ENCODE measurements at regions not wholly inside any gene's neighbourhood (a gene's known extent, or its start where the extent isn't known, plus 50 kb on each side); places are given as distances from the start of the nearest gene placed in this dataset.

DNA sequence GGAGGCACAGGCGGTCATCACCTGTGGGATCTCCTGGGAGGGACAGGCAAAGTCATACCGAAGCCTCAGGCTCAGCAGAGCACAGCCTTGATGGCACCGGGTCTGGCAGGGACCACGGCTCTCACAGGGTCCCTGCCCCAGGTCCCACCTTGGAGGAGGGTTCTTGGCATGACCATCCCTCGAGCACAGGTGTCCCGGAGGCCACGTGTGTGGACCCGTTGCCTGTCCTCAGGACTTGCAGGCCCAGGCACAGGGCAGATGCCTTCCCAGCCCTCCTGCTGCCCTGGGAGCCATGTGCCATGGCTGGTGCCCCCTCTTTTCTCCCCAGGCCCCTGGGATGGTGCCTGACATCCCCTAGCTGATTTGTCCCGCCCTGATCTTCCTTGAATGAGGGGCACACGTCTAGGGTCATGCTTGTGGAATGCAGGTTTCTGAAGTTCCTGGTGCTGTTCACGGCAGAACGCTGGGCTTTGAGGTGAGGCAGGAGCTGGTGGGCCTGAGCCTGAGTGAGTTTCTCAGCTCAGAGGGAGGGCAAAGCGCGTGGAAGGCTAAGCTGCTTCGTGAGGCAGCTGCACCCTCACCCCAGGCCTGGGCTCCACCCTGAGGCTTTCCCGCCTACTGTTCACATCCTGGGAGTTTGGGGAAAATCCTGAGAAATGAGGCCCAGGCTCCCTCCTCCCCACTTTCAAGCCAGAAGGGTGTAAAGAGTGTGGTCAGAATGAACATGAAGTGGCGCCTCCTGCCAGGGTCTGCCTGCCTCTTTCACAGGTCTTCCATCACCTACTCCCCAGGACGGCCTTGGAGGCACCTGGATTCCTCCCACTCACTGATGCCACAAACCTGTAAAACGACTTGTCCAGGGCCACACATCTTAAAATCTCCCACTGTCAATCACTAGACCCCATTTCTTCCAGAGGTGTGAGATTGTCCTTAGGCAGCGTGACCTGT lies 325.8 kb upstream of the B3GAT1 start:
- TF ChIP-seq, protein P1, sequence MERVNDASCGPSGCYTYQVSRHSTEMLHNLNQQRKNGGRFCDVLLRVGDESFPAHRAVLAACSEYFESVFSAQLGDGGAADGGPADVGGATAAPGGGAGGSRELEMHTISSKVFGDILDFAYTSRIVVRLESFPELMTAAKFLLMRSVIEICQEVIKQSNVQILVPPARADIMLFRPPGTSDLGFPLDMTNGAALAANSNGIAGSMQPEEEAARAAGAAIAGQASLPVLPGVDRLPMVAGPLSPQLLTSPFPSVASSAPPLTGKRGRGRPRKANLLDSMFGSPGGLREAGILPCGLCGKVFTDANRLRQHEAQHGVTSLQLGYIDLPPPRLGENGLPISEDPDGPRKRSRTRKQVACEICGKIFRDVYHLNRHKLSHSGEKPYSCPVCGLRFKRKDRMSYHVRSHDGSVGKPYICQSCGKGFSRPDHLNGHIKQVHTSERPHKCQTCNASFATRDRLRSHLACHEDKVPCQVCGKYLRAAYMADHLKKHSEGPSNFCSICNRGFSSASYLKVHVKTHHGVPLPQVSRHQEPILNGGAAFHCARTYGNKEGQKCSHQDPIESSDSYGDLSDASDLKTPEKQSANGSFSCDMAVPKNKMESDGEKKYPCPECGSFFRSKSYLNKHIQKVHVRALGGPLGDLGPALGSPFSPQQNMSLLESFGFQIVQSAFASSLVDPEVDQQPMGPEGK (CRISPR knock-in tag; IDR thresholded peaks at IDR 0.05; ENCODE audit: borderline replicate concordance) = no peak
- TF ChIP-seq RARB (CRISPR knock-in tag; IDR thresholded peaks at IDR 0.05) (no peak), SNAI2 (CRISPR knock-in tag; IDR thresholded peaks at IDR 0.05) (no peak), ZFP3 (CRISPR knock-in tag; IDR thresholded peaks at IDR 0.05) (no peak), ISL1 (CRISPR knock-in tag; IDR thresholded peaks at IDR 0.05) (no peak), TOX (CRISPR knock-in tag; IDR thresholded peaks at IDR 0.05; ENCODE audit: borderline replicate concordance) (no peak), PPARA (CRISPR knock-in tag; IDR thresholded peaks at IDR 0.05; ENCODE audit: borderline replicate concordance) (no peak), ZNF565 (CRISPR knock-in tag; conservative IDR thresholded peaks at IDR 0.05; ENCODE audit: low read depth) (no peak), ESRRG (CRISPR knock-in tag; IDR thresholded peaks at IDR 0.05) (no peak)
- TF ChIP-seq, protein P2, sequence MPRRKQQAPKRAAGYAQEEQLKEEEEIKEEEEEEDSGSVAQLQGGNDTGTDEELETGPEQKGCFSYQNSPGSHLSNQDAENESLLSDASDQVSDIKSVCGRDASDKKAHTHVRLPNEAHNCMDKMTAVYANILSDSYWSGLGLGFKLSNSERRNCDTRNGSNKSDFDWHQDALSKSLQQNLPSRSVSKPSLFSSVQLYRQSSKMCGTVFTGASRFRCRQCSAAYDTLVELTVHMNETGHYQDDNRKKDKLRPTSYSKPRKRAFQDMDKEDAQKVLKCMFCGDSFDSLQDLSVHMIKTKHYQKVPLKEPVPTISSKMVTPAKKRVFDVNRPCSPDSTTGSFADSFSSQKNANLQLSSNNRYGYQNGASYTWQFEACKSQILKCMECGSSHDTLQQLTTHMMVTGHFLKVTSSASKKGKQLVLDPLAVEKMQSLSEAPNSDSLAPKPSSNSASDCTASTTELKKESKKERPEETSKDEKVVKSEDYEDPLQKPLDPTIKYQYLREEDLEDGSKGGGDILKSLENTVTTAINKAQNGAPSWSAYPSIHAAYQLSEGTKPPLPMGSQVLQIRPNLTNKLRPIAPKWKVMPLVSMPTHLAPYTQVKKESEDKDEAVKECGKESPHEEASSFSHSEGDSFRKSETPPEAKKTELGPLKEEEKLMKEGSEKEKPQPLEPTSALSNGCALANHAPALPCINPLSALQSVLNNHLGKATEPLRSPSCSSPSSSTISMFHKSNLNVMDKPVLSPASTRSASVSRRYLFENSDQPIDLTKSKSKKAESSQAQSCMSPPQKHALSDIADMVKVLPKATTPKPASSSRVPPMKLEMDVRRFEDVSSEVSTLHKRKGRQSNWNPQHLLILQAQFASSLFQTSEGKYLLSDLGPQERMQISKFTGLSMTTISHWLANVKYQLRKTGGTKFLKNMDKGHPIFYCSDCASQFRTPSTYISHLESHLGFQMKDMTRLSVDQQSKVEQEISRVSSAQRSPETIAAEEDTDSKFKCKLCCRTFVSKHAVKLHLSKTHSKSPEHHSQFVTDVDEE (CRISPR knock-in tag; IDR thresholded peaks at IDR 0.05) = no peak
- TF ChIP-seq, protein P3, sequence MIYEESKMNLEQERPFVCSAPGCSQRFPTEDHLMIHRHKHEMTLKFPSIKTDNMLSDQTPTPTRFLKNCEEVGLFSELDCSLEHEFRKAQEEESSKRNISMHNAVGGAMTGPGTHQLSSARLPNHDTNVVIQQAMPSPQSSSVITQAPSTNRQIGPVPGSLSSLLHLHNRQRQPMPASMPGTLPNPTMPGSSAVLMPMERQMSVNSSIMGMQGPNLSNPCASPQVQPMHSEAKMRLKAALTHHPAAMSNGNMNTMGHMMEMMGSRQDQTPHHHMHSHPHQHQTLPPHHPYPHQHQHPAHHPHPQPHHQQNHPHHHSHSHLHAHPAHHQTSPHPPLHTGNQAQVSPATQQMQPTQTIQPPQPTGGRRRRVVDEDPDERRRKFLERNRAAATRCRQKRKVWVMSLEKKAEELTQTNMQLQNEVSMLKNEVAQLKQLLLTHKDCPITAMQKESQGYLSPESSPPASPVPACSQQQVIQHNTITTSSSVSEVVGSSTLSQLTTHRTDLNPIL (CRISPR knock-in tag; IDR thresholded peaks at IDR 0.05; ENCODE audit: low read depth) = no peak
- TF ChIP-seq, protein P4, sequence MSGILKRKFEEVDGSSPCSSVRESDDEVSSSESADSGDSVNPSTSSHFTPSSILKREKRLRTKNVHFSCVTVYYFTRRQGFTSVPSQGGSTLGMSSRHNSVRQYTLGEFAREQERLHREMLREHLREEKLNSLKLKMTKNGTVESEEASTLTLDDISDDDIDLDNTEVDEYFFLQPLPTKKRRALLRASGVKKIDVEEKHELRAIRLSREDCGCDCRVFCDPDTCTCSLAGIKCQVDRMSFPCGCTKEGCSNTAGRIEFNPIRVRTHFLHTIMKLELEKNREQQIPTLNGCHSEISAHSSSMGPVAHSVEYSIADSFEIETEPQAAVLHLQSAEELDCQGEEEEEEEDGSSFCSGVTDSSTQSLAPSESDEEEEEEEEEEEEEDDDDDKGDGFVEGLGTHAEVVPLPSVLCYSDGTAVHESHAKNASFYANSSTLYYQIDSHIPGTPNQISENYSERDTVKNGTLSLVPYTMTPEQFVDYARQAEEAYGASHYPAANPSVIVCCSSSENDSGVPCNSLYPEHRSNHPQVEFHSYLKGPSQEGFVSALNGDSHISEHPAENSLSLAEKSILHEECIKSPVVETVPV (CRISPR knock-in tag; IDR thresholded peaks at IDR 0.05) = no peak
- TF ChIP-seq, protein P5, sequence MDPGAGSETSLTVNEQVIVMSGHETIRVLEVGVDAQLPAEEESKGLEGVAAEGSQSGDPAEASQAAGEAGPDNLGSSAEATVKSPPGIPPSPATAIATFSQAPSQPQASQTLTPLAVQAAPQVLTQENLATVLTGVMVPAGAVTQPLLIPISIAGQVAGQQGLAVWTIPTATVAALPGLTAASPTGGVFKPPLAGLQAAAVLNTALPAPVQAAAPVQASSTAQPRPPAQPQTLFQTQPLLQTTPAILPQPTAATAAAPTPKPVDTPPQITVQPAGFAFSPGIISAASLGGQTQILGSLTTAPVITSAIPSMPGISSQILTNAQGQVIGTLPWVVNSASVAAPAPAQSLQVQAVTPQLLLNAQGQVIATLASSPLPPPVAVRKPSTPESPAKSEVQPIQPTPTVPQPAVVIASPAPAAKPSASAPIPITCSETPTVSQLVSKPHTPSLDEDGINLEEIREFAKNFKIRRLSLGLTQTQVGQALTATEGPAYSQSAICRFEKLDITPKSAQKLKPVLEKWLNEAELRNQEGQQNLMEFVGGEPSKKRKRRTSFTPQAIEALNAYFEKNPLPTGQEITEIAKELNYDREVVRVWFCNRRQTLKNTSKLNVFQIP (CRISPR knock-in tag; IDR thresholded peaks at IDR 0.05; ENCODE audit: borderline replicate concordance, low read depth) = no peak
